GM18508 (cell line): ENCODE measurements at regions not wholly inside any gene's neighbourhood (a gene's known extent, or its start where the extent isn't known, plus 50 kb on each side); places are given as distances from the start of the nearest gene placed in this dataset.
"Not testable (repeated sequence)": the region's sequence is repeated elsewhere in the genome, so short reads cannot be mapped to it uniquely, and the experiment has no call there.

Source experiments
- ATAC-seq: cut with Tn5 transposase; IDR thresholded peaks from one replicate; pipeline ENCODE4 v1.9.1; 2021; ENCODE audit warnings: moderate number of reproducible peaks; ENCODE audit not compliant: insufficient read depth, unreplicated experiment

DNA sequence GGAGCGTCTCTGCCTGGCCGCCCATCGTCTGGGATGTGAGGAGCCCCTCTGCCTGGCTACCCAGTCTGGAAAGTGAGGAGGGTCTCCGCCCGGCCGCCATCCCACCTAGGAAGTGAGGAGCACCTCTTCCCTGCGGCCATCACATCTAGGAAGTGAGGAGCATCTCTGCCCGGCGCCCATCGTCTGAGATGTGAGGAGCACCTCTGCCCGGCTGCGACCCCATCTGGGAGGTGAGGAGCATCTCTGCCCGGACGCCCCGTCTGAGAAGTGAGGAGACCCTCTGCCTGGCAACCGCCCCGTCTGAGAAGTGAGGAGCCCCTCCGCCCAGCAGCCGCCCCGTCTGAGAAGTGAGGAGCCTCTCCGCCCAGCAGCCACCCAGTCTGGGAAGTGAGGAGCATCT is 84.5 kb downstream of the IDS start:
- ATAC-seq = not testable (repeated sequence)

DNA sequence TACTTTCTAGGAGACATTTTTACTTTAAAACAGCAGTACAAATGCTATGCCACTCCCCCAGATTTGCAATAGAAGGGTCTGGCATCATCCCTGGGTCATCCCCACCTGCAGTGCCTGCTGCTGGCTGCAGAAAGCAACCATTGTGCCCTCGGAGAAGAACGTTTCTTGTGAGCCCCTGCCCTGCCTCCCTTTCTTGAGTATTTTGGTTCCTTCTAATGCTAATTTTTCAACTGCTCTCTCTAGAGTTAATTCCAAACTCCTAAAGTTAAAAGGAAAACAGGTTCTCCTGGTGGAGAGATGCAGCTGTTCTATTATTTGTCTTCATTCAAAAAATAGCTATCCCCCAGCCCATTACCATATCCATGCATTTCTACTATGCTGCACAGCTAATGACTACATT is 107.1 kb downstream of the IDS start:
- ATAC-seq = no peak

DNA sequence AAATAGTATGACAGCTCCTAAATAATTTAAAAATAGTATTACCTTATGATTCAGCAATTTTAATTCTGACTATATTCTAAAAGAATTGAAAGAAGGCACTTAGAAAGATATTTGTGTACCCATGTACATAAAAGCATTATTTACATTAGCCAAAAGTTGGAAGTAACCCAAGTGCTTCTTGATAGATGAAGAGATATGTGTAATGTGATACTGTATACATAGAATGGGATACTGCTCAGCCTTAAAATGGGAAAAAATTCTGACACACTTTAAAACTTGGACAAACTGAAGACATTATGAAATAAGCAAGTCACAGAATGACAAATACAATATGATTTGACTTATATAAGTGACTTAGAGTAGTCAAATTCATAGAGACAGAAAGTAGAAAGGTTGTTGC is 112.2 kb downstream of the IDS start:
- ATAC-seq = no peak

DNA sequence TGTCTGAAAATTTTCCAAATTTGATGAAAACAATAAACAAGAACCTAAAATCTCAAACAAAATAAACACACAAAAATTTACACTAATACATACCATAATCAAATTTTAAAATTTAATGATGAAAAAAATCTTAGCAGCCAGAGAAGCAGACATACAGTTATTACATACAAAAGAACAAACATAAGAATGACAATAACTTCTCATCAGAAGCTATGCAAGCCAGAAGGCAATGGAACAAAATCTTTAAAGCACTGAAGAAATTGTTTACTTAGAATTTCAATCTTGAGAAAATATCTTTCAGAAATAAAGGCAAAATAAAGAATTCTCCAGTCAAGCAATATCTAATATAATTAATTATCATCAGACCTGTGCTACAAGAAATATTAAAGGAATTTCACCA is 121.3 kb downstream of the IDS start:
- ATAC-seq = no peak

DNA sequence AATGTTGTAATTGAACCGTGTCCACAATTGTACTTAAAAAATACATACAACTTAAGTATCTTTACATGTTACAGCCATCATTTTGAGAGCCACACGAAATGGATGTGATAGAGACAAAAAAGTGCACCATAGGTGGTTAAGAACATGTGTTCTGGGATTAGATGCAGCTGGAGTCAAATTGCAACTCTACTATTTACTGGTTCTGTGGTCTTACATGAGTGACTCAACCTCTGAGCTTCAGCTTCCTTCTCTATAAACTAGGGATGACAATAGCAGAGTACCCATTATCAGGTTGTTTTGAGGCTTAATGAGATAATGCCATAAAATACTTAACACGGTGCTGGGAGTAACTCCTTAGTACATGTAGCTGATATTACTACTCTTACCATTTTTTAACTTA is 130.4 kb downstream of the IDS start:
- ATAC-seq = no peak

DNA sequence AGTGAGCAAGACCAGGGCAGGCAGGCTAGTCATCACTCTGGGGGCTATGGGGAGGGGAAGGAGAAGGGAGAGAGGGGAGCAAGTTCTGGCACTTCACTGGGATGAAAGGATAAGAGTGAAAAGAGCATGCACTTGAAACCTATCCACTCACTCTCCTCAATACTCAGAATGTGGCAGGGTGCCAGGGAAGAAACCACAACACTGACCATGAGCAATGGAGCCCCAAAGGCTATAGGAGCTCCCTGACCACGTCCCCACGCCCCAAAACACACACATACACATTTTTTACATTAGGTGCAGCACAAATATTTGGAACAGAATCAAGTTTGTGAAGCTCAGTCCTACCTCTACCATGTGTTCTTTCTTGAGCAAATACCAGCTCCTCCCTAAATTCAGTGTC is 132.2 kb downstream of the IDS start:
- no peak for ATAC-seq

DNA sequence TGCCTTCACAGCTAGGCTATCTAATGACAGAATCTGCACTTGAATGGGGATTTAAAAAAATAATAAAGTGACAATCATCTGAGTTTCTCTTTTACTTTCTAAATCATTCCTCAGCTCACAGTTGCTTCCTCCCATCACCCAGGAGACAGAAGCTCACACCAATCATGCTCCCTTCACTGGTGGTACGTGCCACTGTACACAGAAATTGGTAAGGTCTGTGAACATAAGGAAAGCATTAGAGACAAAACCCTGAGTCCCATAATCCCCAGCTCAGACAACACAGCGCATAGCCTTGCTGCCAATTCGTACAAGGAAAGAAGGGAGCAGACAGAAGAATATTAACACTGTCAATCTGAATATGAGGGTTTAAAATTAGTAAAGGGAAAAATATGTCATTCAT is 133.1 kb downstream of the IDS start:
- ATAC-seq = no peak

DNA sequence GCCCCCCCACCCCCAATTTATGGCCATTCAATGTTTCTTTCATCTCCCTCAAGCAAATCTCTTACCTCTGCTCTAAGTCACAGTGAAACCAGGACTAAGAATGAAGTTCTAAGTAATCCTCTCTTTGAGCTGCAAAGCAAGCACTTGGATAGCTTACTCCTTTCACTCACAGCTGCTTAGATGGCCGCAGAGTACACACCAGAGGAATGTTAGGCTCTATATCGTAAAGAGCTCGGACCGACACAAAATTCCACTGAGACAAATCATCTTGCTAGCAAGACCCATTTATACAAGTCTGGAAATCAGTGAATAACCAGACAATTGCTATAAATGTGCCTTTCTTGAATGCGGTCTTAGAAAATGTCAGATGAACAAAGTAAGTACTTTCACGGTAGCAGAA is 135.0 kb downstream of the IDS start:
- no peak for ATAC-seq

DNA sequence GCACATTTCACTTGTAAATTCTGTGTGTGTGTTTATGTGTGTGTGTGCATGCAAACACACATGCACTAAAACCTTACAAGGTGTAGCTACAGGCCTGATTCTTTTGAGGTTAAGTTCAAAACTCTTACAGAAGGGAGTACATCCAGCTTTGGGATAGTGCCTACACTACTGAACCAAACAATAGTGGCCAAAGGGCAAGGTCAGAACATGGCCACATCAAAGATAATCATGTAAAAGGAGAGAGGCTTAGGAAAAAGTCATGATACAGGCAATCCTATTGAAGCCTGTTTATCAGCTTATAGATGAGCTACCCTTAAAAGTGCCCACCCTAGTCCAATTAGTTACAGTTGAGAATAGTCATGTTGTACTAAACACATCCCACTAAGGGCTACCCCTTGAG is 139.6 kb downstream of the IDS start:
- no peak for ATAC-seq

DNA sequence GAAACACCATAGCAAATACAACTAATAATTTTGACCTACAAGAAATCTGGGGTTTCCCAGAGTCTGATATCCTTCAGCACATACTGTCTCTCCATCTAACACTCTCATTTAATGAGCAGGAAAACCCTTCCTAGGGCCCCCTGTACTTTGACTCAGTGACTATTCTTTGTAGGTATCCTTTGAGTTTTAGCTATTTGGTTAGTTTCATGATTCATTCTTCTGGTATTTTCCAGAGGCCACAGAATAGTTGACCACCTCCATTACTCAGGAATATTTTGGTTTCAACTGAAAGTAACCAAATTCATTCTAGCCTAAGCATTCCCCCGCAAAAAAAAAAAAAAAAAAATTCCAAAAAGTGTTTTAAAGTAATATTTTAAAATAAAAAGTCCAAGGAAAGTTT is 140.0 kb downstream of the IDS start:
- ATAC-seq = no peak

DNA sequence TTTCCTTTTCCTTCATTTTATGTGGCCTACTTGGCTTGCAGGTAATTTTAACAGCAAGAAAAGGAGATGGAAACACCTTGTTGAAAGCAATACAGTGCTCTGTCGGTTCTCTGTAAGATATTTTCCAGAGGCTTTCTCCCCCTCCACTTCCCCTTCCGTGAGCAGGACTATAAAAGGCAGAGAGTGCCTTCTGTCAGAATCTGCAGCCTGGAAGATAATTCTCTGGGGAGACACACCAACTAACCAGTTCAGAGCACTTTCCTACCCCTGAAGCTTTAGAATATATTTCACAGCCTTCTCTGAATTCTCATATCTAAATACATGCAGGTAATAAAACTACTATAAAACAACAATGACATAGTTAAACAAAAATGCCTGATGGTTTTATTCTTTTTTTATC is 141.1 kb downstream of the IDS start:
- ATAC-seq = no peak

DNA sequence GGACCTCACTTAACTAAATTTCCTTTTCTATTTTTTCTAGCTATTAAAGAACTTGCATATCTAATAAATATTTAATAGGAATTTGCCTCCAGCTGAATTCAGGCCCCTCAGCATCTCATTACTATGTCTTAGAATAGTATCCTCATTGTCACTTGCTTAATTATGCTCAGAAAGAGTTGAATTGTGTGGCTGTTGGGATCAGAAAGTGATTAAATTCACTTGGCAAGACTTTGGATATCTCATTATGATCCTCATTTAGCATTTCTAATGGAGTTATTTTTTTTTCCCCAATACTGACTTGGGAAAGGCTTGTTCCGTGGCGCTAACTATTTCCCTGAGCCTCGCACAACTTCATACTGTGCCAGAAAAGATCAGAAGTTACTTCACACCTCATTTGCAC is 158.8 kb downstream of the IDS start:
- no peak for ATAC-seq

DNA sequence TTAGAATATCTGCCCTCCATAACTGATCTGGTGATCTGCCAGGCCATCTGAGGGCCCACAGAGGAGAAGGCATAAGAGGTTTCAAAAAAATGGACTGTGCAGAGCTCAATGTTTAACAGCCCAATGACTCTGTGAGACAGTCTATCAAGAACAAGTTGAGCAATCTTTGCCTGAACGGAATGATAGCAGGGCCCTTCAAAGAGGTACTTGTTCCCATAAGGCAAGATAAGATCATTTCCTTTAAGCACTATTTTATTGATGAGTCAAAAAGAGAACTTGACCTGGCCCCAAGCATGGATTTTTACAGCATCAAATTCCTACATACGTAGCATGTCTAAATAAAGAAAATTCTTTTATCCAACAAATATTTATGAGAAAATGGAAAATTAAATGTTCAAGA is 182.8 kb downstream of the IDS start:
- ATAC-seq = no peak

DNA sequence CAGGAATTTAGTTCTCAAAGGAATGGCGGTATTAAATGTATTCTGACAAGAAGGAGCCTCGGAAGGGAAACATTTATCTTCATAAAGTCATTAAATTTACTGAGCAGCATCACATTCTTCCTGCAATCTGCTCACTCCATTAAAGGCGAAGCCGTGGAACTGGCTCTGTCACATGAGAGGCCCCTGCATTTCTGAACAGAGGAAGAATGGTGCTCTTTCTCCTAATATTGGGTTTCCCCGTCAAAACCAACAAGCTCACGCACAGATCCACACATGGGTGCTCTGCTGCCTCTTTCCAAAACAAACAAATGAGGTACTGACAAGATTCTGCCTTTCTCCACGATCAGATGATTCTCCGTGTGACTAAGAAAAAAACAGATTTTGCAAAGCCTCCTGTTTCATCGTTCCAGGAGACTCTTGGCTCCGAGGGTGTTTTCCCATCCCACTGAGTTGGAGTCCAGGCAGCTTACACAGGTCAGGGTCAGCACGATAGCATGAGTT is 191.2 kb downstream of the IDS start:
- no peak for ATAC-seq

DNA sequence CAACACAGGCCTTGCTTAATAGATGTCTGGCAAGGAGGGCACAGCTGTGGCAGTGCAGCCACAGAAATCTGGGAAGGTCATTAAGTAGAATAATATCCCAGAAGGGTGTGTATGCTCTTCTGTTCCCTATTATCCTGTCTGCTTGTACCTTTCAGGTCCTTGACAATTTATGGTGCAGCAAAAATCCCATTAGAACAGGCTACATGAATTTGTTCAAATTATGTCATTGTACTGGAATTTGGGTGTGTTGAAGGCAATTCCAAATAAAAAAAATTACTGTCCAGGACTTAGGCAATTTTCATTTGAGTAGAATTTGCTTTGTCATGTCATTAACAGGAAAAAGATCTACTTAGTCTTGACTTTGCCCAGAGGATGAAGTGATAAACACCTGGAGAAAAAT is 192.1 kb downstream of the IDS start:
- no peak for ATAC-seq

DNA sequence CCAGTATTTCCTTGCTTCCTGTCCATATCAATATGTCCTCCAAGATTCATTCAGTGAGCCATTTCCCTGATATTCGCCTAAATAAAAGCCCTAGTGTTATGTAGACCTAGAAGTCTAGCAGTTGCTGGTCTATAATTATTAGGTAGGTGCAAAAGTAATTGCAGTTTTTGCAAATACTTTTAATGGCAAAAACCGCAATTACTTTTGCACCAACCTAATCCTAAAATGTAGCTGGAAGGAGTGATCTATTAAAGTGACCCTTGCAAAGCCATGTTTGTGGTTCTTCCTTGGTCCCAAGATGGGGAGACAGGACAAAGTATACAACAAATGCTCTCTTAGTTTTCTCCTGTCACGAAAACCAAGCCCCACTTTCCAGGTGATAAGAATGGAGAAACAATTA is 193.0 kb downstream of the IDS start:
- no peak for ATAC-seq

DNA sequence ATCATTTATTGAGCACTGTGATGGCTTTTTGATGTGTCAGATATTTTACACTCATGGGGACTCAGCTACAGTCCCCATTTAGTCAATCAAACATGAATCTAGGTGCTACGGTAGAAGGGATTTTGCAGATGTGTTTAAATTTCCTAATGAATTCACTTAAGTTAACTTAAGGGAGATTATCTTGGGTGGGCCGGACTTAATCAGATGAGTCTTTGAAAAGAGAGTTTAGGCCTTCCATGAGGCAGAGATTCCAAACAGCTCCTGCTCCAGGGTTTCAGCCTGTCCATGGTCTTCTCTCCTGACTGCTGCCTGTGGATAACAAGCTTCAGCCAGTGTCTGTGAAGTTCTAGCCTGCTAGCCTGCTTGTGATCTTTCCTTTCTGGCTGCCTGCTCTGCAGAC is 202.4 kb downstream of the IDS start:
- no peak for ATAC-seq

DNA sequence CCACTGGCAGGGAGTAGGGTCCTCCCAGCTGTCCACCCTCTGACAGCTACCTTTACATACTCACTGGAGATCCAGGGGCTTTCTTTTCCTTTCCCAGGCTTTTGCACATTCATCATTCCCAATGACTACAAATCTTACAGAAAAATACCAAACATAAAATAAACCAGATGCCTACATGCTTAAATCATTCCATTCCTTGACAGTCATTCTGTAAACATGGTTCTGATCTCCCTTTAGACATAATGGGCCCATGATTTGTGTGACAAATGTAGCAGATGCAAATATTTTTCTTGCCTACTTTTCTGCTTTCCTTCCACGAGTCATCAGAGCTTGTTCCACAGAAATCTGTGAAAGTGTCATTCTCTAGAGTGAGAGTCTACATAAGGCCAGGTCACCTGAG is 207.0 kb downstream of the IDS start:
- ATAC-seq = no peak

DNA sequence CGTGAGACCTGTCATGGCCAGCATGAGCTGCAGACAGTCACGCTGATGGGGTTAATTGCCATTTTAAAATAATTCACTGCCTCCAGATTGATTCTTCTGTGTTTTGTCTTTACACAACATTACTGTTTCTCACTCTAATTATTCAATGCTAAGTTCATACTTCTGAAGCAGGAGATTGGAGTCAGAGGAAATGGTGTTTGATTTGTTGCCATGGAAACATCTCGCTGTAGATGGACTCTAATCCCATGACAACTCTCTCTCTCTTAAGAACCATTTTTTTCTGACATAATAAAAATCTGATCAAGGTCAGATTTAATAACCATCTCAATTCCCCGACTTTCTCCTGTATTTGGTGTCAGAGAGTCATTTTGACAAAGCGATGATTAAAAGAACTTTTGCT is 209.0 kb downstream of the IDS start:
- no peak for ATAC-seq

DNA sequence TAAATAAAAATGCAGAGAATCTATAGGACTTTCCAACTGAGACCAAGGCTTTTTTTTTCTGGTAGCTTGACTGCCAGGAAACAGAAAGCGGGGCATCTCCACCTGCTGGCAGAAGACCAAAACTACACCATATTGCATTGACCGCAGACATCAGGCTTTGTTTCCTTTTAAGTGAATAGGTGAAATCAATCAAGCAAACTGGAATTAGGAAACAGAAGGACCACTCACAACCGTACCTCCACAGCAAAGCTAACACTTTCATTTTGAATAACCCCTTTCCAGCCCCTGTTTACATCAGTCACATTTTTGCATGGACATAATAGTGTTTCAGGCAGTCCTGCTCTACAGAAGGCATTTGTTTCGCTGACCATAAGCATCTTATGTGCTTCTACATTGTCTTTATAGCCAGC is 218.2 kb downstream of the IDS start:
- ATAC-seq = peak; percentile 71

DNA sequence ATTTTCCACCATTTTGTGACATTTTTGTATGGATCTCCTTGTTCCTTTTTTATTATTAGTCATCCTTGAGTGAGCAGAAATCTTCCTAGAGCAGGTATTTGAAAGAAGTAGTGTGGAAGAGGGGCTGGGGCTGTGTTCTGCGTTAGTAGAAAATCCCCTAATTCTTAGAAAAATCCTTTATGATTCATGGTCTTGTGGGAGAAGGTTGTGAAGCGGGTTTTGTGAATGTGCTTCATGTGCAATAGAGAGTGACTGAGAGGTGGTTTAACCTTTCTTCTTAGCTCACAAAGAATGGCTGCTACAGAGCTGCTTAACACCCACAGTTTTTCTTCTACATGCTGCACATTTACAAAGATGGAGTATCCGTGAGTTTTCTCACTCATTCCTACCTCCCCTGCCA is 220.5 kb downstream of the IDS start:
- no peak for ATAC-seq

DNA sequence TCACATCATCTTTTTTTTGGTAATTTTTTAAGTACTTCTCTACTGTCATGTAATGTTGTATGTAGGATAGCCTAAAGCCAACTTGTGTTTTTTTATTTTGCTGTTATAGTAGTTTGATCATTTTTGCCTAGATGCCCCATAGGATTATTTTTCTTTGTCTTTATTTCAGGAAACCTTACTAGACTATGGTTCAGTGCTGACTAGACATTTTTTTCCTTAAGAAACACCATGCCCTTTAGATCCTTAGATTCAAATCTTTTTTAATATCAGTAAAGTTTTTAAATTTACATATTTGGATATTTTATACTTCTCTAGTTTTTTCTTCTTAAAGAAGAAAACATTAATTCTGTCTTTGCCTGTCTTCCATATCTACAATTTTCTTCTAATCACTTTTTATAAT is 221.3 kb downstream of the IDS start:
- no peak for ATAC-seq

DNA sequence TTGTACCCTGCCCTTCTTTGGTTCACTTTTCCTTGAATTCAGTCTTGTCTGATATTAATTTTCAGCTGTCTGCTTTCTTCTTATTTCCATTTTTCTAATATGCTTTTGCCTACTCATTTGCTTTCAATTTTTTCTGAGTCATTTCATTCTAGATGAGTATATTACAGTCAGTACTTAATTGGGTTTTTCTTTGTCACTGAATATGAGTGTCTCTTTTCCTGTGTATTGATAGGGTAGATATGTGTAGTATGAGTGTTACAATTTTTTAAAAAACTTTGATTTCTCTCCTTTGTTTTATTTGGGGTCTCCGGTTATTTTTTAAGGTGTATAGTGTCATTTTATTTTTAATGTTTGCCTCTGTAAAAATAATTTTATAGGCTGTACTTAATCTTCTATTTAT is 222.2 kb downstream of the IDS start:
- no peak for ATAC-seq
